Esophagus muscularis mucosa (tissue), 4 donors: ENCODE measurements at regions not wholly inside any gene's neighbourhood (a gene's known extent, or its start where the extent isn't known, plus 50 kb on each side); places are given as distances from the start of the nearest gene placed in this dataset.

Experiments
- DNase-seq: peaks from one replicate; pipeline ENCODE4 v3.0.0-alpha.2; 2017; ENCODE audit errors: extremely low spot score
- H3K27ac ChIP-seq, 4 donors: fragments of 200-600 bp; sonication (generic); replicated peaks in 1 of 4; 1 replicate in 3 of 4; 2 replicates in 1 of 4; pipeline ENCODE4 v1.5.1; 2016 to 2019; ENCODE audit warnings: mild to moderate bottlenecking in 1 of 4
- H3K27me3 ChIP-seq, 4 donors: fragments of 200-600 bp; sonication (generic); one replicate each; pipeline versions ENCODE4 v1.5.1 to v1.6.0; 2016 to 2019
- H3K36me3 ChIP-seq, 4 donors: fragments of 200-600 bp; sonication (generic); one replicate each; pipeline ENCODE4 v1.5.1; 2016 to 2019
- H3K4me1 ChIP-seq, 4 donors: fragments of 200-600 bp; sonication (generic); one replicate each; pipeline ENCODE4 v1.5.1; 2016 to 2019
- H3K4me3 ChIP-seq, 4 donors: fragments of 200-600 bp; sonication (generic); 1 replicate in 2 of 4; 2 replicates in 2 of 4; pipeline ENCODE4 v1.5.1; 2016 to 2019; ENCODE audit warnings: mild to moderate bottlenecking in 4 of 4, moderate library complexity in 1 of 4
- H3K9me3 ChIP-seq, 4 donors: fragments of 200-600 bp; sonication (generic); 1 replicate in 3 of 4; 2 replicates in 1 of 4; pipeline ENCODE4 v1.5.1; 2016 to 2019
- CTCF ChIP-seq, 3 experiments: fragments of 200-600 bp in 2 of 3; fragments of 450-650 bp in 1 of 3; sonication (generic) in 2 of 3; IDR thresholded peaks; one replicate each; pipeline ENCODE4 v1.5.1; 2017 to 2019; ENCODE audit warnings: antibody characterized with exemption in 3 of 3, mild to moderate bottlenecking in 2 of 3, moderate library complexity in 1 of 3
- EP300 ChIP-seq: sonication (generic); formaldehyde crosslinking; IDR thresholded peaks from one replicate; pipeline ENCODE4 v1.6.1; 2017; ENCODE audit warnings: antibody characterized with exemption
- POLR2A ChIP-seq: fragments of 450-650 bp; IDR thresholded peaks from one replicate; pipeline ENCODE4 v1.6.1; 2017; ENCODE audit warnings: antibody characterized with exemption, moderate library complexity, mild to moderate bottlenecking, low read depth
- POLR2AphosphoS5 ChIP-seq, 2 donors: sonication (generic); formaldehyde crosslinking; IDR thresholded peaks; one replicate each; pipeline ENCODE4 v1.6.1; 2017; ENCODE audit warnings: antibody characterized with exemption in 2 of 2
- WGBS: methylation state at CpG from one replicate; pipeline ENCODE4 v1.1.5; 2018; 5-methylcytosine and 5-hydroxymethylcytosine counted together
- intact Hi-C: fragments of 100-400 bp; cut with DNase I; formaldehyde crosslinking; loops from one replicate; pipeline ENCODE4 v1.15.1; 2023

DNA sequence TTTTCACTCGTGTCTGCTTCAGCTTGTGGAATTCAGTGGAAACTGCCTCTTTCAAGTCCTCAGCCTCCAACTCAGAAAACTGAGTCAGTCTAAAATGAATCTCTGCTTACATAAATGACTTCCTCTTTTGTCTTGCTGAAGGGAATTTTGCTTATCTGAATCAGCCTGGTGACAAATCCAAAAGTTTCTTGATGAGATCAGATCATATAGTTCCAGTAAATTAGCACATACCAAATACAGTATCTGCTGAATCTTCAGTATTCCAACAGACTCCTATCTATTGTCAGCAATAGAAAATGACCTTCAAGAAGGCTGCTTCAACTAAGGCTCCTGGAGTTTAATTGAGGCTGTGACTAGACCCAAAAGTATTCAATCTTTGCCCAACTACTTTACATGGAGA lies 290.0 kb downstream of the MZT1 start:
- intact Hi-C loops, result no loop called here
- Histone ChIP-seq H3K27me3 (no peaks in the 10 kb centered on the region), H3K36me3 (no peaks in the 10 kb centered on the region), H3K4me3 (no peak overlapping the region), H3K4me1 (no peaks in the 10 kb centered on the region), H3K9me3 (no peaks in the 10 kb centered on the region), H3K27ac (no peak overlapping the region)
- 48% methylated on average over 1 of the region's 1 CpG for WGBS
- TF ChIP-seq CTCF (IDR thresholded peaks at IDR 0.05) (no peak), EP300 (no peak), POLR2AphosphoS5 (IDR thresholded peaks at IDR 0.05) (no peak), POLR2A (no peak)
- no peak for DNase-seq

GRCh38 chr13:72435251-72435650 lies 292.2 kb downstream of the MZT1 start:
- TF ChIP-seq POLR2AphosphoS5 (IDR thresholded peaks at IDR 0.05), result no peak
- no peak for TF ChIP-seq CTCF (IDR thresholded peaks at IDR 0.05)
- TF ChIP-seq EP300, result no peak
- no peak for TF ChIP-seq POLR2A
- DNase-seq, result no peak
- H3K27me3 ChIP-seq, result no peaks in the 10 kb centered on the region
- no peaks in the 10 kb centered on the region for H3K36me3 ChIP-seq
- intact Hi-C loops, result no loop called here
- no peaks in the 10 kb centered on the region for H3K4me1 ChIP-seq
- H3K27ac ChIP-seq, result no peak overlapping the region
- H3K9me3 ChIP-seq, result no peaks in the 10 kb centered on the region
- 34% methylated on average over 2 of the region's 2 CpGs for WGBS
- no peak overlapping the region for H3K4me3 ChIP-seq

DNA sequence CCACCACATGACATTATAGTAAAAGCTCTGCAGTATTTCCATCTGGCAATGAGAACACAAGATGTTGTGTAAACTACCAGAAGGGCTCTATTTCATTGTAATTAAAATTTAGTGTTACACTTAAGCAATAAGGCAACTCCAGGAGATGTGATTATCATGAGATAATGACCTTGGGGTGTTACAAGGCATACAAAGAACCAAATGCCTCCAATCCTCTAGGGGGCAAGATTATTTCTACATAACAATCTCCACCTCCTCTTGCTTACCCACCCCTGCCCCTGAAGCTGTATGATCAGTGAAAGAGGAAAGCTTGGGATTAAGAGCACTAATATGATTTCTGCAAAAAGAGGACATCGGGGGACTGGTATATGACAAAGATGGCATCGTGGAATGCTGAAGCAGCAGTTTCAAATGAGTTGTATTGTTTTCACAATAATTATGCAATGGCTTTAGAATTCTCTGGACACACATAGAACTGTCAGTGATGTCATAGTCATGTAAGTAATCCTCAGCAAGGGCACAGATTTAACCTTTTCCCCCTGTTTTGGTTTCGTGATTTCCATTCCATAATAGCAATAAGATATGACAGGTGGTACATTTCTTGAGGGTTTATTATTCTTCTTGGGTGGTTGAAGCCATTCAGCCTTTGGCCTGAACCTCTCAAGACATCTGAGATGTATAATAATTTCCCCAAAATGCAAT lies 295.3 kb downstream of the MZT1 start:
- Histone ChIP-seq H3K36me3 (no peaks in the 10 kb centered on the region), H3K4me3 (no peak overlapping the region), H3K4me1 (no peaks in the 10 kb centered on the region), H3K27me3 (no peaks in the 10 kb centered on the region), H3K27ac (no peak overlapping the region), H3K9me3 (no peaks in the 10 kb centered on the region)
- intact Hi-C loops, result no loop called here
- TF ChIP-seq POLR2AphosphoS5 (IDR thresholded peaks at IDR 0.05) (no peak), CTCF (IDR thresholded peaks at IDR 0.05) (no peak), EP300 (no peak), POLR2A (no peak)
- WGBS, result 73% methylated on average over 3 of the region's 3 CpGs
- DNase-seq, result no peak

DNA sequence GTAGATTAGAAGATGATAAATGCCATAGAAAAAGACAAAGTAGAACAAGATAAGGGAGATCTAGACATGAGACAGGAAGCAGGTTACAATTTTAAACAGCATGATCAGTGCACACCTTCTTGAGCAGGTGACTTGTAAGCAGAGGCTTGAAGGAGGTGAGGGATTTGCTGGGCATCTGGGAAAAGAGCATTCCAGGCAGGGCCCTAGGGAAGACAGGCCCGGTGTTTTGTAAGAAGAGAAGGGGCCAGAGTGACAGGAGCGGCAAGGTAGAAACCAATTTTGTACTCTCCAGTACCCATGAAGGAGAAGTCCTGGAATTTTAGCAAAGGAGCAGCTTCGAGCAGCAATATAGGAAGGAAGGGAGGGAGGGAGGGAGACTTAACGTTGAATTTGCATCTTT lies 296.5 kb downstream of the MZT1 start:
- TF ChIP-seq EP300 (no peak), POLR2A (no peak)
- Histone ChIP-seq H3K4me1 (no peaks in the 10 kb centered on the region), H3K4me3 (no peak overlapping the region), H3K27me3 (no peaks in the 10 kb centered on the region), H3K9me3 (no peaks in the 10 kb centered on the region), H3K36me3 (no peaks in the 10 kb centered on the region), H3K27ac (no peak overlapping the region)
- intact Hi-C loops, result no loop called here
- 64% methylated on average over 4 of the region's 4 CpGs for WGBS
- DNase-seq, result no peak

DNA sequence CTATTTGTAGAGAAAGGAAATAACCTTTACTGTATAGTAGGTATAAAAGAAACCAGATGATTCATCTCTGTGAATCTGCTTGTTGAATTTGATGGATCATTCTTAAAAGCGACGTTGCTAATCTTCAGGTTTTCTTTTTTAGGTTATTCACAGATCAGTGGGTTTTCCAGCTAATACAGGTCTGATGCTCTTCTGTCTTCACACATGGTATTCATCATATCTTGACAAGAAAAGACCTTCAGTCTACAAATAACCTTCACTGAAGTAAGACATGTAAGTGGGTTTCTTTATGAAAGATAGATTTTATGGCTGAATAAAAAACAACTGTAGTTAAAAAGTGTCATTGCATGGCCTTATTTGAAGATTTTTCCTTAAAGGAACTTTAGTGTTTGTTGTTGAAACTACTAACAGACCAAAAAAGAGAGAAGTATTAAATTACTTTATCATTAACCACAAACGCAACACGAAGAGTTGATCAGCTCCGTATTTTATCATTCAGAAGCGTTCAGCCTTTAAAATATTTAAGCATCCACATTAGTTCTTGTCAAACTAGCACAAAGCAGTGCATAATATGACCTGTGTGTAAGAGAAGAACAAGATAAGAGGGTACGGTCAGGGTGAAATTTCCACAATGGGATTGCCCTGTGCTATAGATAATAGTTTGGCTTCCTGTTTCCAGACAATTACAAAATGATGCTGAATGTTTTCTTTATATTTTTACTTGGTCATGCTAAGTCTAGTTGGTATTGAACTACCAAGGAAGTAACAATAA lies 299.5 kb downstream of the MZT1 start:
- no peaks in the 10 kb centered on the region for H3K9me3 ChIP-seq
- no peak overlapping the region for H3K27ac ChIP-seq
- intact Hi-C loops, result no loop called here
- DNase-seq, result no peak
- H3K4me1 ChIP-seq, result no peaks in the 10 kb centered on the region
- H3K36me3 ChIP-seq, result no peaks in the 10 kb centered on the region
- 72% methylated on average over 7 of the region's 7 CpGs for WGBS
- no peaks in the 10 kb centered on the region for H3K27me3 ChIP-seq
- H3K4me3 ChIP-seq, result no peak overlapping the region
- TF ChIP-seq CTCF (IDR thresholded peaks at IDR 0.05) (no peak), POLR2AphosphoS5 (IDR thresholded peaks at IDR 0.05) (no peak), POLR2A (no peak), EP300 (no peak)
